HG03045 (cell line): ENCODE measurements at regions not wholly inside any gene's neighbourhood (a gene's known extent, or its start where the extent isn't known, plus 50 kb on each side); places are given as distances from the start of the nearest gene placed in this dataset.

Experiments used
- ATAC-seq: cut with Tn5 transposase; IDR thresholded peaks from one replicate; pipeline ENCODE4 v1.9.1; 2021; ENCODE audit warnings: mild to moderate bottlenecking, moderate library complexity; ENCODE audit not compliant: unreplicated experiment

DNA sequence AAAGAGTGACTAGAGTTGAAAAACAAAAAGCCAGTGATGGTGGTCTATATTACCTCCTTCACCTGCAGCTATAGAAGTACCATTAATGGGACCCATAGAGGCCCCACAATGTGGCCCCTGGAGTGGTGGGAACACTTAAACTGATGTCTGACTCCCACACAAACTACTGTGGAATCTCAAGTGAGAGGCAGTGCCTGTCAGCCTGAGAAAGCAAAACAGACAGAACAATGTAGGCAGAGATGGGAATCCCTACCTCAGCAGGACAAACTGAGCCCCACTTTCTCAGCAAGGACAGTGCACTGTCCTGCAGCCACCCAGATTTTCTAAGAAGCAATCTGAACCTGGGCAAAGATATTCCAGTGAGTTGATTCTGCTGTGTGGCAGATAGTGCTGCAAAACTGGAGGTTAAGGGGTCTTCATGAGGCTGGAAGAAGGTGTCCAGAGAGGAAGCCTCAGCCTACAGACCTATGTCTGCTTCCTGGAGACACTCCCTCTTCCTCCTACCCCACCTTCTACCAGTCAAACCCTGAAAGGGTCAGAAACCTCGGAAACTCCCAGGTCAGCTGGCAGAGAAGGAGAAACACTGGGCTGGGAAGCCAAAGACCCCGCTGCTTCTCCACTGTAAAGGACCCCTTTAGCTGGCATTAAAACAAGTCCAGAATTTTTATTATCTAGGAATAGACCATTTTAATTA, 228.7 kb downstream of the C1orf94 start:
- no peak for ATAC-seq

DNA sequence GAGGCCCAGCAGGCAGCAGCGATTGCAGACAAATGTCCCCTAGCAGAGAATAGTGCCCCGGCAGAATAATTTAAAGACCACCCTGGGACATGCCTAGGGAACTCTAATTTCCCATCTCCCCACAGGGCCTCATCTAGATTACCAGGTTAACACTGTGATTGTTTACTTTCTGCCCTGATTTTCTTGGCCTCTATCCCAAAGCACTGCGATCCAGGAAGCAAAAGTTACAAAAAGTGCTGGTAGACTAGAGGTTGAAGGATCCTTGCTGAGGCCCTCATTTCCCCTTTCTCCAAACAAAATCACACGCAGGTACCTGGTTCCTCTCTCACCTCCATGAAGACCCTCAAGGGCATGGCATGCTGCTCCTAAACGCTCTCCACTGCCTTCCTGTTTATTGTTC, 229.7 kb downstream of the C1orf94 start:
- no peak for ATAC-seq

DNA sequence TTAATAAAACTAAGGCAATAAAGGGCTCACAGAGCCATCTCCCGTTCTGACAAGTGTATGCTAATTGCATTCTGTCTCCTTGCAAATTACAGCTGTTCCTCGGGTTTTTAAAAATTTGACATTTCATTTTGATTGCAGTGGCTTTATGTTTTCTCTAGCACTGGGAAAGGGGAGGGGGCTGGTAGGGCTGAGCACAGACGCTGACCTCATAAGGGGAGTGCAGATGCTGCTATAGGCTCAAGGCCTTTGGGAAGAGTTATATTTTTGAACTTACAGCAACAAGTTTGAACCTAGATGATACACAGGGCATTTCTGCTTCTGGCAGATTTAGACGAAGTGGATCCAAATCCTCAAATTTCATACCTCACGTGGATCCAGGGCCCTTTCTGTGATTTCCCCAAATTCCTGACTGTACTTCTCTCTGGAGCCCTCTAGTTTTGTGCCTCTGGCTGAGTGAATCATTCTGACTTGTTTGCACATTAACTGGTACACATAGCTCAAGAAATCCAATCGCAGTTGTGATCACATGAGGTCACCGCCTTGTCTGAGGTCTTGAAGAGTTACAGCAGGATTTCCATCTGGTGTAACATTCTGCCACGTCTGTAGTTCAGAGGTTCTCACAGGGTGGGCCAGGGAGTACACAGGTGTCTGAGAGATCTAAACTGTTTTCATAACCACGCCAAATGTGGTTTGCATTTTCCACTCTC, 230.3 kb downstream of the C1orf94 start:
- no peak for ATAC-seq

DNA sequence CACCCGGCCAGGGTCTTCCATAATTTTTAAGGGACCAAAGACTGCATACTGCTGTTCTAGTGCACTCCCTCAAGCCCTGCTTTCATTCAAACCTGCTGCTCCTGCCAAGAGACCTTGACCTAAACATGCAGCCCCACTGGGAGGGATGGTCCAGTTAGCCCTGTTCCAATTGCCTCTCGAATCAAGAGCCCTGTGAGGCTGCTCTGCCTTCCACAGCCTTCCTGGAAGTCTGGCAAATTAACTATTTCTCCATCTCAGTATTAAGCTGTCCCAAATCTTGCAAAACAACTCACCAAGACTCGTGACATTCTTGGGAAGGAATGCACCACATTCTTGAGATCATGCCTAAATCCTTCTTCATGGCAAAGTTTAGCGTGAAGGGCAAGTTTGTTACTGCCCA, 231.3 kb downstream of the C1orf94 start:
- ATAC-seq, result no peak

DNA sequence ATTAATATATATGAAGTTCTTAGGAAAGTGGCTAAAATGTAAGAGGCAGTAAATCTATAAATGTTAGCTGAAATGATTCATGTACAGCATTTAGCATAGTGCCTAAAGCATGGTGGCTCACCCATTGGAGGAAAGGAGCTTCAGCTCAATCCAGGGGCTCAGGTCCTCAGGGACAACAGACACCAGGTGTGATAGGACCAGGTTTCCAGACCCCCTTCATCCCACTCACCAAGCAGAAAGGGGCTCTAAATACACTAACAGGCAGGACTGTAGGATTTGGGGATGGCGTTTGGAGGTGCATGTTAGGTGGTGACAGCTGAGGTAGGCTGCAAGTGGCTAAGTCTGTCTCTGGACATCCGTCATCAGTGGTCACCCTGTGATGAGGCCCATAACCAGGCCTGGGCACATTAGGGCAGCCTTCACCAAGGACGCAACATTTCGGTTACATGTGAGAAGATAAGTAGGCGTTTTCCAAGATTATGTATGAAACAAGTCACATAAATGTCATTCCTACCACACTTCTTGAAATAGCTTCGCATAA, 233.1 kb downstream of the C1orf94 start:
- no peak for ATAC-seq

DNA sequence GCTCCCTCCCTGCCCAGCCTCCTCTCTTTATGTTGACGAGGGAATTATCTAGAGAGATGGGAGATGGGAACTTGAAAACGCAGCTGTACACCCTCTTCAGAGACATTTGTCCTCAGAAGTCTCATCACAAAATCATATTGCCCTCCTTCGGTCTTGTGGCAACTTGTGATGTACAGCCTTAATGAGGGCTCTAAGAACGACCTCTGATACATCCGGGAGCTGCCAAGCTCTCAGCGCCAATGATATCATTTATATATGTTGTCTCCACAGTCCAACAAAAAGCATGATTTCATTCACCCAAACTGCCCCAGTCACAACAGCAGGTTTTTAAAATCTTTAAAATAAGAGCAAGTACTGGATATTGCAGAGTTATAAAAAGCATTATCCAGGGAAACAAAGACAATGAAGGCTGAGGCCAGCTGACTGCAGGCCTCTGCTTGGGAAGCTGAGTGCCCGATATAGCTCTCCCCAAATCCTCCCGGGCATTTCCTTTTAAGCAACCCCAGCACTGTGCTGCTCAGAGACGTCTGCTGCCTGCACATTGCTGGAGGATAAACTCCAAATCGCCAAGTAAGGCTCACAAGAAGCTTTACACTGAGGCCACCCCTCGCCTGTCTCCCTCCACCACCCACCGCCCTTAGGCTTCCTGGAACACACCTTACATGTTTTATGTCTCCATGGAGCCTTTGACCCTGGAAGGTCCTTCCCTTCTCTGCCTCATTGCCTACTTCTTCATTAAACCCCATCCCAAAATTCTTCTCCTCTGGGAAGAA, 236.1 kb downstream of the C1orf94 start:
- no peak for ATAC-seq

DNA sequence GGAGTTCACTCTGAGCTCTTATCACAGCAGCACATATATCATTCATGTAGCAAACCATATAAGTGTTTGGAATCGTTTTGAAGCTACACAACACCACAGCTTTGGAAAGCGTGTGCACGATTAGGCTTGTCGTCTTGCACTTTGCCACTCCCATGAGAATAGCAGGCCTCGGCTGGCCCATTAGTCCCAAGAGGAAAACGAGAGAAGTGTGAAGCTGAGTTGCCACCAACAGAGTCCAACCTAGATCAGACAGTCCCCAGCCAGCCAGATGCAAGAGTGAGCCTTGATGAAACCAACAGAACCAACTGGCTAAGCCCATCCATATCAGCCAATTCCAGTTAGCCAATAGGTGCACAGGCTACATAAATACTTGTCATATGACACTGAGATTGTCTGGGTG, 238.4 kb downstream of the C1orf94 start:
- no peak for ATAC-seq

DNA sequence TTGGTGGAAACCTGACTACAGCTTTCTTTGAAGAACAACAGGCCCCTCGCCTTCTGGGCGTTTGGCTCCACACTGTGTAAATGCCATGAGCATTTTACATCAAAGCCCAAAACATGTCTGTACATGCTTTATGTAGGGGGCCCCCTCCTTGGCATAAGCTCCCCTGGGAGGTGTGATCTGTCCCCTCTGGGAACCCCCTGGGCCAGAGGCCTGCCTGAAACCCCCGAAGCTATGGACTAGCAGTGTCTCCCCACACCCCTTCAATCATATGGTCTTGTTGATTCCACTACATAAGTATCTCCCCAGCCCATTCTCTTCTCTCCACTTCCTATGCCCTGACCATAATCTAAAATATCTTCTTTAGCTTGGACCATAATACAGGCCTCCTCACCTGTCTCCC, 241.5 kb downstream of the C1orf94 start:
- ATAC-seq, result no peak

DNA sequence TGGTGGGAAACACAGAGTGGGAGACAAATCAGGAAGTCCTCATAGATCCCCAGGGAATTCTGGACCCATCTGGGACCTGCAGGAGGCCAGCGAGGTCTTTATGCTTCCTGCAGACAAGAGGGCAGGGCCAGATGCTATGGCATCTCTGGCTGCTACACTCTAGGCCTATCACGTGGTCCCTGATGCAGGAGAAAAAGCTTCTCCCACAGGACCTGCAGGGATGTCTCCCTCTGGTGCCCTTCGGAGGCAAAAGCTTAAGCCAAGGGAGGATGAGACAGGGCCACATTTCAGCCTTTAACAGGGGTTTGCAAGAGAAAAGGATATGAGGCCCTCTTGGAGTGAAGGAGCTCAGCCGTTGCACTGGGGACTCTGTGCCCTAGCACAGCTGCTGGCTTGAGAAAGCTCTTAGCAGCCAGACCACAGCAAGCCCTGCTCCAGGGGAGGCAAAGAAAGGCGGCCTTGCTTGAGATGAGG, 243.0 kb downstream of the C1orf94 start:
- ATAC-seq, result no peak

DNA sequence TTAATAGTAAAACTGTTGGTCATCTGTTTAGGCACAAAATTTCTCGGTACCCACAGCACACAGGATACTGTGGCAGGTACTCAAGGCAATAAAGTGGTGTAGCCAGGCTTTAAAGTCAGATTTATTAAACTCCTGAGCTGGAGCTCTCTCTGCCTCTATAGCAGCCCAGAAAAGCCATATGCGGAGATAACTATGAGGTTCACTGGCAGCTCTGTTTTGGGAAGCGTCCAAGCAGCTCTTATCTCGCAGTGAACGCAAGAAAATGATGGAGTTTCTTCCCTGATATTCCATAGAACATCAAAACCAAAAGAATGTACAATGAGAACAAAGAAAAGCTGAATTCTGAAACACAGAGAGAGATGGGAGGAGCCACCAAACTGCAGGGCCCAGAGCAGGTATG, 248.3 kb downstream of the C1orf94 start:
- no peak for ATAC-seq

DNA sequence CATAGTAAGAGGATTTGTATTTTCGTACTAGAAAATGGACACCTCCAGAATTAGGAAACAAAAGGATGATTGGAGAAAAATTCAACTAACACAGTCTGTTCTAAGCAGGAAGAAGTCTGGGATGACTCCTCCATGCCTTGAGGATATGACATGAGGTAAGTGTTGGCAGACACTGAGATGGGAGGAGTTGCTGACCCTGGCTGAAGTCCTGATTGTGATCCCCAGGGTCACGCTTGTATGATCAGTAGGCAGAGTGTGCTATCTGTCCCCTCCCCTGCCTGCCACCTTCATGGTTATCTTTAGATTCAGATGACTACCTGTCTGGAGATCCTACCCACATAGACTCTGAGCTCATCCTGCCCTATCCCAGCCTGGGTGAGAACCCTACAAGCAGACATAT, 249.1 kb downstream of the C1orf94 start:
- ATAC-seq, result no peak

DNA sequence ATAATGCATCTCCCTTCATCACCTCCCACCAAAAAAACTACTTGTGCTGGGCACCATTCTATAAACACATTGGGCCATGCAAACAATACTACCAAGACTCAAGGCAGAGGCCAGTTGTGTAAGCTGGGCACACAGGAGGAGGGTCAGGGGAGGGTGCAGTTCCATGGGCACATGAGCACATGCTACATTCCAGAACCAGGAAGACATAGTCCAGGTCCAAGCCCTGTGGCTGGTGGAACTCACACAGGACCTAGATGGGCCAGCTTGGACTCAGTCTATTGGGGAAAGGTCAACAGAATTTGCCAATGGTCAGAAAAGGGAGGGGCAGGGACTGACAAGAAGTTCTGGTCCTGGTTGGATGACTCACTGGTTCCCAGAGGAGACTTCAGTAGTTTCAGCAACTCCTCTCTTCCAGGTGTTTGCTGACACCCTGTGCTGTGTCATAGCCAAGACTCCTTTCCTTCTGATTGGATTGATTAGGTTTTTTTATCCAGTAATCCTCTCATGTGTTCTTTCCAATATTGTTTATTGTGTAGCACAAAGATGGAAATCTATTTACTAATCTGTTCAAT, 249.7 kb downstream of the C1orf94 start:
- no peak for ATAC-seq

DNA sequence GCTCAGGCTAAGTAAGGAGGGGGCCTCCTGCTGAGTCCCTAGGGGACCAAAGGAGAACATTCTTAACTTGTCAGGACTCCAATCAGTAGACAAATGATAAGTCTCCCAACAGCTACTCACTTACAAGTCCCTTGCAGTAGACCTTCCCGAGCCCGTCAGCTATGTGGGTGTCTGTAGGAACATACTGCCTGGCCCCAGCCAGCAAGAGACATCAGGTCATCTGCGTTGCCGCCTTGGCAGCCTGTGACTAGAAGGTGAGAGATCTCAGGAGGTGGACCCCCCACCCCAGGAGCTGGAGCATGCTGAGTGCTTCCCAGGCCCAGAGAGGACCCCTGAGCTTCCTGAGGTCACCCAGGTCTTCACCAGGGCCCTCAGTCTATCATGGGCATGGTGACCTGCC, 250.5 kb downstream of the C1orf94 start:
- ATAC-seq, result no peak

DNA sequence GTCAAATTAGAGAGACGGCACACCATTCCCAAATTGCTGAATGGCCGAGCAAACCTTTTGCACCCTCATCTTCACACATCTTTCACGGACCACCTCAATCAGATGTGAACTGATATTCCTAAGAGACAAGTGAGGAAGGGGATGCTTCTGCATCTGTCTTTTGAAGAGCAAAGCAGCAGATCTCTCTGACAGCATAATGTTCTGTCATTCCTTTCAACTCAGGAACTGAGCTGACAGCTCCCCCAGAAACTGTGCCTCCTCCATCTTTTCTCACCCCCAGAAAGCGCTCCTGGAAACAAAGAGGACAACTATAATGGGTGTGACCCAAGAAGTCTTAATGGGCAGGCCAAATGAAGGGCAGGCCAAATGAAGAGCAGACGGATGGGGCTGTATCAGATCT, 256.4 kb downstream of the C1orf94 start:
- no peak for ATAC-seq

DNA sequence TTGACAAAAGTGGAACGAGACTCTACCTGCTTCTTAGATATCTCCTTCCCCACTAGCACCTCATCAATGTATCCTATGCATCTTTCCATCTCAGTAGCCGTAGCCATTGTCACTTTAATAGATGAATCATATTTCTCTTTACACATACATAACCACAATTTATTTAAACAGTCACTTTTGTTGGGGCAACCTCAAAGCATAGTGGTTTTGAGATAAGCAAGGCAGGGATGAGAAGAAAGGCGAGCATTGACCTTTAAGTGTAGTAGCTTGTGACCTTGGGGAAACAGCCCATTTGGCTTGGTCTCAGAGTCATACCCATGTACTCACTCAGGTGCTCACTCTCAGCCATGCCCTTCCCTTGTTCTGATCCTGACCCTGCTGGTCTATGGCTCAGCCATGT, 260.1 kb downstream of the C1orf94 start:
- ATAC-seq, result no peak

DNA sequence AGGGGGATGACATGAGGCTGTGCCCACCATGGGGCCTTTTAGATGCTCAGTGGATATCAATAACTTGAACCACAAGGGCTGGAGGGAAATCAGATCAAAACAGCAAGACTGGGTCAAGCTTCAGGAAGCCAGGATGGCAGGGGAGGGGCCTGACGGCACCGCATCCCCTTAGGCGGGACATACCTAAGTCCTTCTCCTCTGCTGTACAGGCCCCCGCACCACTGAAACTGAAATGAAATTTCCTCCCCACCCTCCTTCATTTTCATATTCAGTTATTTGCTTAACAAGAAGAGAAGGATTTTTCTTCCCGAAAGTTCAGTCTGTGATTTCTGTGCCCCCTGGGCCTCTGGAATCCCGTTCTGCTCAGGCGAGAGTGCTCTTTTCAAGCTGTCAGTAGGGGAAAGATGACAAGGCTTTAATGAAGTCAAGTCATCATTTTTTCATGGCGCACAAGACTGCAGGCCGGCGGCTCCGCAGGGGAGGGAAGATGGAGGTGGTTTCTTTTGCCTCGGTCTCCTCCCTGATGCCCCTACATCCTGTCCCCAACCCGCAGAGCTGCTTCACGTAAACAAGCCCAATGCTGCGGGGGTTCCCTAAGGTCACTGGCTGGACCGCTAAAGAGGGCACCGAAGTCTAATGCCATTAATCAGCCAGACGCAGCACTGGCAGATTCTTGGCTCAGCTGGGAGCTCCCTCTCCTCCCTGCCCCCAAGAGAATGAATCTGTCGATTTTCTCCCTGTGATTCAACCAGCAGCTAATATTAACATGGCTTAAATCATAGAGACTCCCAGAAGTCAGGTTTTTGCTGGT, 264.8 kb downstream of the C1orf94 start:
- no peak for ATAC-seq

DNA sequence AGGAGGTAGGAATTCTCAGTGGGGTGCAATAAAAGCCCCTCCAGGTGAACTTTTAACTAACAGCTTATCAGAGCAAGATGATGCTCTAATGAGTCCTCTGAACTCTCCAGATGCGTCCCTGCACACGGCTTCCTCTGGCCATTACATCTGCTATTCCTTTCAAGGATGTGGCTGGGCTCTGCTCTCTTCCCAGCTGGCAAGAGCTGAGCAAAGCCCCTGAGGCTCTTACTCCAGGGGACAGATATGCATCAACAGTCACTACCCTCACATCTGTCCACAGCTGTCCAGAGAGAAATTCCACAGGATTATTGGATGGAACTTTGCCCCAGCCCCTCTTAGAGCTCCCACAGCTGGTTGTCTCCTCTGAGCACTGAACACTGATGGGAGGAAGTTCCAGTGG, 267.8 kb downstream of the C1orf94 start:
- ATAC-seq, result no peak

DNA sequence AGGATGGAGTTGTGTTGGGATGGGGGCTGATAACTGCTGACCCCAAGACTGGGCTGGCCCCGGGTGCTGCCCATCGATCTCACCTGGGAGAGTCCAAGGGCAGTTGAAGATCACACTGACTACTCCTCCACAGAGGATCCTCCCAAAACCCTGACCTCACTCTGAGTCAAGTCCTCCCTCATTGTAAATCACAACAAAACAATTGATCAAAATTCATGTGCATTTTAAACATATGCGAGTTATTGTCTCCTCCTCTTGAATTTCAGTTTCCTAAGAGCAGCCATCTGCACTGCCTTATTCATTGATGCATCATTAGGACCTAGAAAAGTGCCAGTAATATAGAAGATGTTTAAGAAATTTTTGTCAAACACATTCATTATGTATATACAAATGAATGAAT, 273.6 kb downstream of the C1orf94 start:
- ATAC-seq, result no peak

DNA sequence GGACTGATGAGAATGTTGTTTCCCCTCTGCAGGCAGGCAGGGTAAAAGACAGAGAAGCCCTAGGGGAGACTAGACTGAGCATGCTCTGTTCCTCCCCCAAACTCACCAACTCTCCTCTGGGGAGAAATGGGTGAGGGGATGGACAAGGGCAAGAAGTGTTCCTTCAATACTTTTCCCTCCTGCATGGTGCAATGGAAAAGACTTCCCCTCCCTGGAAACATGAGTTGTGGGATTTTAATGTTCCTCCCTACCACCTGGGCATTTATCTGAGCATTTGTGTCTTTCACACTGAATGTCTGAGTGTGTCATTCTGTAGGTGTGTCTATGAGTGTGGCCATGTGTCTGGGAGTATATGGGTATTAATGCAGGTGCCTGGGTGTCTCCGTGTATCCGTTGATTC, 275.7 kb downstream of the C1orf94 start:
- ATAC-seq, result no peak

DNA sequence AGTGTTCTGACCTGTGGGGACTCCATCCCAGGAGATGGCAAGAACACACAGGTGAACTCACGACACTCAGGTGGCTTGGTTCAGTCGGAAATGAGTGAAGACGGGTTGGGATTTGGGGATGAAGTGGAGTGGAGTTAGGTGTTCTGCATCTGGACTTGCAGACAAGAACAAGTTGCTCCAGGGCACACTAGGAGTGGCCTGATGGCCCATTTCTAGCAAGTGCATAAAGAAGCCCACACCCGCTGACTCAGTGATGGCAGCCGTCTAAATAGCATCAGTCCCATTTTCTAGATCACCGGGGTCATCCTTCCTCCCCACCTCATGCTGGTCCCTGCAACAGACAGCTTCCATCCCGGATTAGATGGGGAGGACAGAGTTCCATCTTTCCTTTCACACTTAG, 278.4 kb downstream of the C1orf94 start:
- ATAC-seq, result no peak
